Smooth muscle cell (in vitro differentiated cells): ENCODE measurements at regions not wholly inside any gene's neighbourhood (a gene's known extent, or its start where the extent isn't known, plus 50 kb on each side); places are given as distances from the start of the nearest gene placed in this dataset.

Source experiments
- DNase-seq: peaks from one replicate; lab custom pipeline; 2025; ENCODE audit not compliant: unreplicated experiment; lab: John Stamatoyannopoulos, UW
- H2AFZ ChIP-seq: fragments of 200-600 bp; sonication (generic); 2 replicates; pipeline ENCODE4 v1.6.0; 2016; ENCODE audit warnings: antibody characterized with exemption, low read depth, mild to moderate bottlenecking
- H3F3A ChIP-seq: fragments of 200-600 bp; sonication (generic); 2 replicates; pipeline ENCODE4 v1.6.0; 2017; ENCODE audit warnings: antibody characterized with exemption, low read depth
- H3K27ac ChIP-seq: fragments of 200-600 bp; sonication (generic); 2 replicates; pipeline ENCODE4 v1.5.1; 2016; ENCODE audit warnings: low read depth, mild to moderate bottlenecking
- H3K27me3 ChIP-seq: fragments of 200-600 bp; sonication (generic); 2 replicates; pipeline ENCODE4 v1.6.1; 2016; ENCODE audit warnings: low read depth, mild to moderate bottlenecking
- H3K36me3 ChIP-seq: fragments of 200-600 bp; sonication (generic); 2 replicates; pipeline ENCODE4 v1.5.1; 2016; ENCODE audit warnings: low read depth
- H3K4me1 ChIP-seq: fragments of 200-600 bp; sonication (generic); 2 replicates; pipeline ENCODE4 v1.5.1; 2016; ENCODE audit warnings: low read depth
- H3K4me2 ChIP-seq: fragments of 200-600 bp; sonication (generic); 2 replicates; pipeline ENCODE4 v1.6.0; 2016; ENCODE audit warnings: mild to moderate bottlenecking
- H3K4me3 ChIP-seq: fragments of 200-600 bp; sonication (generic); 2 replicates; pipeline ENCODE4 v1.5.1; 2016; ENCODE audit warnings: mild to moderate bottlenecking
- H3K79me2 ChIP-seq: fragments of 200-600 bp; sonication (generic); 2 replicates; pipeline ENCODE4 v1.6.0; 2016; ENCODE audit warnings: low read depth, mild to moderate bottlenecking
- H3K9ac ChIP-seq: fragments of 200-600 bp; sonication (generic); 2 replicates; pipeline ENCODE4 v1.6.0; 2016; ENCODE audit warnings: low read depth
- H3K9me3 ChIP-seq: fragments of 200-600 bp; sonication (generic); replicated peaks from 2 replicates; pipeline ENCODE4 v1.5.1; 2016; ENCODE audit warnings: low read depth
- H4K20me1 ChIP-seq: fragments of 200-600 bp; sonication (generic); 2 replicates; pipeline ENCODE4 v1.6.0; 2016; ENCODE audit warnings: low read depth
- CTCF ChIP-seq: fragments of 200-600 bp; sonication (generic); IDR thresholded peaks from 2 replicates; pipeline ENCODE4 v1.5.1; 2017; ENCODE audit warnings: borderline replicate concordance, mild to moderate bottlenecking, antibody characterized with exemption; ENCODE audit not compliant: insufficient read depth, poor library complexity, severe bottlenecking
- WGBS: methylation state at CpG from one replicate; pipeline ENCODE4 v1.1.7; 2016; ENCODE audit warnings: low lambda C conversion rate; 5-methylcytosine and 5-hydroxymethylcytosine counted together

DNA sequence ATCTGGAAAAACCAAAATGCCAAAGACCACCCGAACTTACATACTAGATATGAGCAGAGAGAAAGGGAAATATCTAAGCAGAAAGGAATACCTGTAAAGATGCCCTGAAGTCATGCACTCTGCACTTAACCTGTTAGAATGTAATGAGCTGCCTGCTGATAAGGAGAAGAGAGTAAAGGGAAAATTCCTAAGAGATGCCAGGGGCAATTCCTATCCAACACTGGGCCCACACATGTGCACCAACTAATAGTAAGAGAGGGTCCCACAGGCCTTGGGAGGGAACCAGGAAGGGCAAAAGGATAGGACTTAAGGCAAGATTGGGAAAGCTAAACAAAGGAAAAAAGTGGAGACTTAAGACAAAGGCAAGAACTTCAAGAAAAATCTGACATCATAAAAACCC, 189.5 kb downstream of the NSUN3 start:
- Histone ChIP-seq H4K20me1 (no peaks in the 10 kb centered on the region), H3F3A (no peaks in the 10 kb centered on the region), H3K79me2 (no peaks in the 10 kb centered on the region), H3K4me3 (no peak overlapping the region), H3K9ac (no peak overlapping the region), H3K4me1 (no peaks in the 10 kb centered on the region), H3K27ac (no peak overlapping the region), H3K36me3 (no peaks in the 10 kb centered on the region), H3K27me3 (no peaks in the 10 kb centered on the region), H3K4me2 (no peak overlapping the region), H3K9me3 (no peaks in the 10 kb centered on the region), H2AFZ (no peak overlapping the region)
- WGBS, result 61% methylated on average over 1 of the region's 1 CpG
- DNase-seq, result no peak
- no peak for TF ChIP-seq CTCF

DNA sequence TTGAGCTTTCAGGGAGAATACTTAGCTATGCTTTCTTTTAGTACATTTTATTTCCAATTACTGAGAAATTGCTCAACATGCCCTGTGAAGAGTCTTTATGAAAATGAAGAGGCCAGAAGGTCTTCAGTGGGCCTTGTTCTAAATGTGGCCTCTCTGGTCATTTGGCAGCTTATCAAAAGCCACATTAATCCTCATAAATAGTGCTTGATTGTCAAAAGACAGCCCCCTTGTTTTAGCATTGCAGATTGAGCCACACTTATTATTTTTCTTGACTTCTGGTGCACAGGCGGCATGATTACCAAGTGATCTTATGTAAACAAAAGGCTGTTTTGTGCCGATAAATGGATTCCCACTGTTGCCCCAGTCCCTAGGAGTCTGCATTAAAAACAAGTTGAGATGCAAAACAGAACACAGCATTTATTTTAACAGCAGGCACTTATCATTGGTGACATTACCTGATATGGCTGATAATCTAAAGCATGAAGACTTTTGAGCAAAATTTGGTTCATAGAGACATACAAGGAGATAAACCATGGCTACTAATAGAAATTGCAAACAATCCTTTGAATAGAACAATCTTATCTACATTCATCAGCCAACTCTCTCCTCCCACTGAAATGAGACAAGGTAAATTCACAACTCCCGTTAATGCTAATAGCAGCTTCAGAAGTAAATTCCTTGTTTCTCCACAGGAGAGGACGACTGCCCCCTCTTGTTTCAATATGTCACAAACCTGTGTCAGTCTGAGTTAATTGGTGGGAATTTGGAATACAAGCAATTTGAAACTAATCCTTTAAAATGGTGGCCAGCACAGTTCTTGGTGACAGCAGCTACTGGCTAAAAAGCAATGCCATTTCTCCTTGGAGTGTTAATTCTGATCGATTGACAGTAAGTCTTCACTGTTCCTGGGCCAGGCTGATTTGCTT, 194.3 kb downstream of the NSUN3 start:
- H3K79me2 ChIP-seq, result no peaks in the 10 kb centered on the region
- H3K9ac ChIP-seq, result no peak overlapping the region
- no peaks in the 10 kb centered on the region for H3K9me3 ChIP-seq
- H4K20me1 ChIP-seq, result no peaks in the 10 kb centered on the region
- no peaks in the 10 kb centered on the region for H3K36me3 ChIP-seq
- H3F3A ChIP-seq, result no peaks in the 10 kb centered on the region
- no peak overlapping the region for H3K4me2 ChIP-seq
- no peaks in the 10 kb centered on the region for H3K27me3 ChIP-seq
- H3K4me1 ChIP-seq, result no peaks in the 10 kb centered on the region
- no peak overlapping the region for H3K27ac ChIP-seq
- no peak overlapping the region for H2AFZ ChIP-seq
- no peak overlapping the region for H3K4me3 ChIP-seq
- 55% methylated on average over 5 of the region's 5 CpGs for WGBS
- no peak for TF ChIP-seq CTCF
- no peak for DNase-seq

DNA sequence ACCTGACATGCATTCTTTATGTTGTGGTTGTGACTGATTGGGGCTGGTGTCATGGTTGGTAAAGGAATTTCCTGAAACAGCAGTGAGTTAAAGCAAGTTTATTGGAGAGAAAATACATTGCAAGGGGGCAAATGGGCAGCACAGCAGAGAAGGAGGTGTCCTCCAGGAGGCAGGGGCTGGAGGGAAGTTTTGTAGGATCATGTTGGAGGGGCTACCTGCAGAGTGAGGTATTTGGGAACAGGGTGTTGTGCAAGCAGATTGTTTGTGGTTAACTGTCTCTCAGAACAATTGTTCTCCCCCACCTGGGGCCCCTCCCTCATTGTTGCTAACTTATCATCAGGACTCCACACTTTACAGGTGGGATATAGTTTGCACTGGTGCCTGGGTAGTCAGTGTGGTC, 196.0 kb downstream of the NSUN3 start:
- H3K4me2 ChIP-seq, result no peak overlapping the region
- no peak for DNase-seq
- H4K20me1 ChIP-seq, result no peaks in the 10 kb centered on the region
- H3K9me3 ChIP-seq, result no peaks in the 10 kb centered on the region
- H3K4me1 ChIP-seq, result no peaks in the 10 kb centered on the region
- no peak overlapping the region for H3K27ac ChIP-seq
- no peak for TF ChIP-seq CTCF
- H2AFZ ChIP-seq, result no peak overlapping the region
- no peaks in the 10 kb centered on the region for H3F3A ChIP-seq
- H3K79me2 ChIP-seq, result no peaks in the 10 kb centered on the region
- H3K27me3 ChIP-seq, result no peaks in the 10 kb centered on the region
- no peak overlapping the region for H3K4me3 ChIP-seq
- no peak overlapping the region for H3K9ac ChIP-seq
- H3K36me3 ChIP-seq, result no peaks in the 10 kb centered on the region

- H3K27me3 ChIP-seq, result no peaks in the 10 kb centered on the region
- WGBS, result 54% methylated on average over 1 of the region's 1 CpG
- no peak overlapping the region for H3K4me2 ChIP-seq
- no peaks in the 10 kb centered on the region for H3K4me1 ChIP-seq
- no peak overlapping the region for H2AFZ ChIP-seq
- no peak overlapping the region for H3K27ac ChIP-seq
- no peak for TF ChIP-seq CTCF
- H3F3A ChIP-seq, result no peaks in the 10 kb centered on the region
- no peak overlapping the region for H3K9ac ChIP-seq
- DNase-seq, result no peak
- no peak overlapping the region for H3K4me3 ChIP-seq
- H4K20me1 ChIP-seq, result no peaks in the 10 kb centered on the region
- no peaks in the 10 kb centered on the region for H3K79me2 ChIP-seq
- no peaks in the 10 kb centered on the region for H3K9me3 ChIP-seq
- H3K36me3 ChIP-seq, result no peaks in the 10 kb centered on the region
Measured at GRCh38 chr3:94259291-94259690, 196.4 kb downstream of the NSUN3 start.
